IMR-90 (cell line): ENCODE measurements at regions not wholly inside any gene's neighbourhood (a gene's known extent, or its start where the extent isn't known, plus 50 kb on each side); places are given as distances from the start of the nearest gene placed in this dataset.

ENCODE experiments used
- BHLHE40 ChIP-seq: fragments of 150-350 bp; IDR thresholded peaks from 2 replicates; pipeline ENCODE4 v1.6.1; 2016; ENCODE audit warnings: mild to moderate bottlenecking, low read depth, low read length
- POLR2A ChIP-seq: IDR thresholded peaks from 2 replicates; pipeline ENCODE4 v1.6.1; 2012; ENCODE audit warnings: mild to moderate bottlenecking, low read depth, low read length
- RCOR1 ChIP-seq: IDR thresholded peaks from 2 replicates; pipeline ENCODE4 v1.6.1; 2012; ENCODE audit warnings: mild to moderate bottlenecking, low read length, improper control_type of control experiment; ENCODE audit not compliant: insufficient replicate concordance
- SMC3 ChIP-seq: fragments of 150-350 bp; IDR thresholded peaks from 2 replicates; pipeline ENCODE4 v1.6.1; 2016; ENCODE audit warnings: low read depth, mild to moderate bottlenecking, antibody characterized with exemption, low read length, moderate library complexity
- TF ChIP-seq, protein P1 (sequence below): conservative IDR thresholded peaks from 2 replicates; pipeline ENCODE4 v1.5.1; 2012; ENCODE audit warnings: mild to moderate bottlenecking, low read depth, low read length, improper control_type of control experiment
- TF ChIP-seq, protein P2 (sequence below): fragments of 150-350 bp; IDR thresholded peaks from 2 replicates; pipeline ENCODE4 v1.6.1; 2017; ENCODE audit warnings: mild to moderate bottlenecking, antibody characterized with exemption, low read length, low read depth

DNA sequence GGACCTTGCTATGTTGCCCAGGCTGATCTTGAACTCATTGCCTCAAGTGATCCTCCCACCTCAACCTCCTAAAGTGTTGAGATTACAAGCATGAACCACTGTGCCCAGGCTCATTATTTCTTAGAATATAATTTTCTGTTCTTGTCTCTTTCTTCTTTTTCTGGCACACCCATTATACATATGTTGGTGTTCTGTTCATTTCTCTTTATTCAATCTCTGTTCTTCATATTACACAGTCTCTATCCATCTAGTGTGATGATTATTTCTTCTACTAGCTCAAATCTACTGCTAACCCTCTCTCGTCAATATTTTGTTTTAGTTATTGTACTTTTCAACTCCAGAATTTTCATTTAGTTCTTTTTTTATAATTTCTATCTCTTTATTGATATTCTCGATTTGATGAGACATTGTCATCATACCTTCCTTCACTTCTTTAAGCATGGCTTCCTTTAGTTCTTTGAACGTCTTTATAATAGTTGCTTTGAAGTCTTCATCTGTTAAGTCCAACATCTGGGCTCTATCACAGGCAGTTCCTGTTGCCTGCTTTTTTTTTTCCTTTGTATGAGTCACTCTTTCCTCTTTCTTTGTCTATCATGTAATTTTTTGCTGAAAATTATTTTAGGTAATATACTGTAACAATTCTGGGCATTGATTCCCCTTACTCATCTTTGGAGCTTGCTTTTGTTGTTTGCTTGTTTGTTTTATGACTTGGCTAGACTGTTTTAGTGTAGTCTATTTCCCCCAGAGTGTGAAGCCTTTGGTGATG is 196.4 kb upstream of the NABP1 start:
- TF ChIP-seq, protein P1, sequence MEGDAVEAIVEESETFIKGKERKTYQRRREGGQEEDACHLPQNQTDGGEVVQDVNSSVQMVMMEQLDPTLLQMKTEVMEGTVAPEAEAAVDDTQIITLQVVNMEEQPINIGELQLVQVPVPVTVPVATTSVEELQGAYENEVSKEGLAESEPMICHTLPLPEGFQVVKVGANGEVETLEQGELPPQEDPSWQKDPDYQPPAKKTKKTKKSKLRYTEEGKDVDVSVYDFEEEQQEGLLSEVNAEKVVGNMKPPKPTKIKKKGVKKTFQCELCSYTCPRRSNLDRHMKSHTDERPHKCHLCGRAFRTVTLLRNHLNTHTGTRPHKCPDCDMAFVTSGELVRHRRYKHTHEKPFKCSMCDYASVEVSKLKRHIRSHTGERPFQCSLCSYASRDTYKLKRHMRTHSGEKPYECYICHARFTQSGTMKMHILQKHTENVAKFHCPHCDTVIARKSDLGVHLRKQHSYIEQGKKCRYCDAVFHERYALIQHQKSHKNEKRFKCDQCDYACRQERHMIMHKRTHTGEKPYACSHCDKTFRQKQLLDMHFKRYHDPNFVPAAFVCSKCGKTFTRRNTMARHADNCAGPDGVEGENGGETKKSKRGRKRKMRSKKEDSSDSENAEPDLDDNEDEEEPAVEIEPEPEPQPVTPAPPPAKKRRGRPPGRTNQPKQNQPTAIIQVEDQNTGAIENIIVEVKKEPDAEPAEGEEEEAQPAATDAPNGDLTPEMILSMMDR: no peak
- no peak for TF ChIP-seq BHLHE40
- no peak for TF ChIP-seq SMC3
- no peak for TF ChIP-seq RCOR1
- TF ChIP-seq POLR2A: no peak
- TF ChIP-seq, protein P2, sequence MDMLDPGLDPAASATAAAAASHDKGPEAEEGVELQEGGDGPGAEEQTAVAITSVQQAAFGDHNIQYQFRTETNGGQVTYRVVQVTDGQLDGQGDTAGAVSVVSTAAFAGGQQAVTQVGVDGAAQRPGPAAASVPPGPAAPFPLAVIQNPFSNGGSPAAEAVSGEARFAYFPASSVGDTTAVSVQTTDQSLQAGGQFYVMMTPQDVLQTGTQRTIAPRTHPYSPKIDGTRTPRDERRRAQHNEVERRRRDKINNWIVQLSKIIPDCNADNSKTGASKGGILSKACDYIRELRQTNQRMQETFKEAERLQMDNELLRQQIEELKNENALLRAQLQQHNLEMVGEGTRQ: no peak
